Brain microvascular endothelial cell (primary cell): ENCODE measurements at regions not wholly inside any gene's neighbourhood (a gene's known extent, or its start where the extent isn't known, plus 50 kb on each side); places are given as distances from the start of the nearest gene placed in this dataset.

ENCODE experiments used
- DNase-seq: peaks from one replicate; pipeline ENCODE4 v3.0.0-alpha.2; 2020
- H3K27ac ChIP-seq: fragments of 250-450 bp; sonication (Bioruptor Pico); 2 replicates; pipeline ENCODE4 v1.5.1; 2020; ENCODE audit warnings: mild to moderate bottlenecking, moderate library complexity
- H3K27me3 ChIP-seq: fragments of 250-450 bp; sonication (Bioruptor Pico); replicated peaks from 2 replicates; pipeline ENCODE4 v1.5.1; 2020; ENCODE audit warnings: mild to moderate bottlenecking
- H3K36me3 ChIP-seq: fragments of 250-450 bp; sonication (Bioruptor Pico); replicated peaks from 2 replicates; pipeline ENCODE4 v1.5.1; 2020; ENCODE audit warnings: mild to moderate bottlenecking
- H3K4me3 ChIP-seq: 2 replicates; pipeline ENCODE4 v1.5.1; 2011; ENCODE audit warnings: low read depth, mild to moderate bottlenecking, control low read depth, low read length, moderate library complexity
- in situ Hi-C: cut with HindIII; loops from 2 replicates; pipeline ENCODE4 v1.10.0; 2017; ENCODE audit warnings: low sequenced_read_pairs, low pct_ligation_motif_present
- TF ChIP-seq, protein P1 (sequence below): IDR thresholded peaks from 2 replicates; pipeline ENCODE4 v1.5.1; 2011; ENCODE audit warnings: low read depth, mild to moderate bottlenecking, moderate library complexity, low read length, control low read depth, inconsistent platforms; ENCODE audit errors: missing control alignments

DNA sequence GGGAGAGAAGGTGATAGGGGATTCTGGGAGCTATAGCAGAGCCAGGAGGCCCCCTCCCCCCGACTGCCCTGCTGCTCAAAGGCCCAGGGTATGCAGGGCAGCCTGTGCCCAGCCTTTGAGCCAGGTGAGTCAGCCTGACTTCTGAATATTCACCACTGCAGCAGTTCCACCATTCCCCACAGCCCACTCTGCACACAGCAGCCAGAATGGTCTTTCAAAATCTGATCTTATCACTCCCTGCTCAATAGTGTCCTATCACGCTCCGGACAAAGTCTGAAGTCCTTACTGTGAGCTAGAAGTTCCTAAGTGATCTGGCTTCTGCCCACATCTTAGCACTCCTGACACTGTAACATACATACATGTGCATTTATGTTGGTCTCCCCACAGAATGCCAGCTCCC lies 111.7 kb downstream of the BUD13 start:
- Histone ChIP-seq H3K36me3 (no peaks in the 10 kb centered on the region), H3K27ac (no peak overlapping the region), H3K4me3 (no peak overlapping the region), H3K27me3 (no peaks in the 10 kb centered on the region)
- DNase-seq: no peak
- in situ Hi-C loops: no loop called here
- TF ChIP-seq, protein P1, sequence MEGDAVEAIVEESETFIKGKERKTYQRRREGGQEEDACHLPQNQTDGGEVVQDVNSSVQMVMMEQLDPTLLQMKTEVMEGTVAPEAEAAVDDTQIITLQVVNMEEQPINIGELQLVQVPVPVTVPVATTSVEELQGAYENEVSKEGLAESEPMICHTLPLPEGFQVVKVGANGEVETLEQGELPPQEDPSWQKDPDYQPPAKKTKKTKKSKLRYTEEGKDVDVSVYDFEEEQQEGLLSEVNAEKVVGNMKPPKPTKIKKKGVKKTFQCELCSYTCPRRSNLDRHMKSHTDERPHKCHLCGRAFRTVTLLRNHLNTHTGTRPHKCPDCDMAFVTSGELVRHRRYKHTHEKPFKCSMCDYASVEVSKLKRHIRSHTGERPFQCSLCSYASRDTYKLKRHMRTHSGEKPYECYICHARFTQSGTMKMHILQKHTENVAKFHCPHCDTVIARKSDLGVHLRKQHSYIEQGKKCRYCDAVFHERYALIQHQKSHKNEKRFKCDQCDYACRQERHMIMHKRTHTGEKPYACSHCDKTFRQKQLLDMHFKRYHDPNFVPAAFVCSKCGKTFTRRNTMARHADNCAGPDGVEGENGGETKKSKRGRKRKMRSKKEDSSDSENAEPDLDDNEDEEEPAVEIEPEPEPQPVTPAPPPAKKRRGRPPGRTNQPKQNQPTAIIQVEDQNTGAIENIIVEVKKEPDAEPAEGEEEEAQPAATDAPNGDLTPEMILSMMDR: no peak

GRCh38 chr11:116660011-116660410 lies 112.8 kb downstream of the BUD13 start:
- no peaks in the 10 kb centered on the region for H3K36me3 ChIP-seq
- TF ChIP-seq, protein P1: no peak
- in situ Hi-C loops: no loop called here
- DNase-seq: no peak
- no peaks in the 10 kb centered on the region for H3K27me3 ChIP-seq
- H3K4me3 ChIP-seq: no peak overlapping the region
- no peak overlapping the region for H3K27ac ChIP-seq

- in situ Hi-C loops: no loop called here
Measured at GRCh38 chr11:116658876-116659535, 113.8 kb downstream of the BUD13 start.

DNA sequence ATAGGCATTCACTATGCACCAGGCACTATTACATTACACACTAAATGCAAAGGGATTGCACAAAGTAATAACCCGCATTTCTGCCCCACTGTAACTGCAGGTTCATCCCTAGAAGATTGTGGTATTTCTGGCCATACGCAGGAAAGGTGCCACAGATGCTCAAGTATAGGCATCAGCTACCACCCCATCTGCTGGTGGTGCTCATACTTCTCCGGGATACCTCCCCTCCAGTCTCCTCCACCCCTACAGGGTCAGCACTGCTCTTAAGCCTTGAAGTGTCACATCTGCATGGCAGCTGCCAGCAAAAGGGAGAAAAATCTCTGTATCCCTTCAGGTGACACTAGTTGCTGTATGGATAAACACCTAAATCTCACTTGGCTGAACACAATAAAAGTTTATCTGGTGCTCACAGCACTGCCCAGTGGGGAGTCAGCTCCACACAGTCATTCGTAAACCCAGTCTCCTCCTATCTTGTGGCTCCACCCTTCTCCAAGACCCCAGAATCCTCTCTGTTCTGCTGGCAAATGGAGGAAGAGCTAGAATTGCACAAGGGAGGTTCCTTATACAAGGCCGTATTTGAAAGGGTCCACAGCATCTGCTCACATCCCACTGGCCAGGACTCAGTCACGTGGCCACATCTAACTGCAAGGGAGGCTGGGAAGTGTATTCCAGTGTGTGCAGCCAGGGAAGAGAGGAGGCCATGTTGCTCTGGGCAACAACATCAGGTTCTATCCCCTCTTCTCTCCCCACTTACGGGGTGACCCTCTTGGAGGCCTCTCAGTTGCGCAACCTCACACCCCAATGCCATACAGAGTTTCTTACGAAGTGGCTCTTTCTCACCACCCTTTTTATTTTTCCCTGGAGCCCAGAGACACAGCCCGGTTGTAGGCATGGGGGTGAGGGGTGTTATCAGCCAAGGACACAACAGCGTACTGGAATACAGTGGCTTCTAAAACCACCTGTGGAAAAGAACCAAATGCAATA lies 114.7 kb downstream of the BUD13 start:
- in situ Hi-C loops: no loop called here
- H3K4me3 ChIP-seq: no peak overlapping the region
- no peak for DNase-seq
- no peaks in the 10 kb centered on the region for H3K36me3 ChIP-seq
- no peaks in the 10 kb centered on the region for H3K27me3 ChIP-seq
- TF ChIP-seq, protein P1: no peak
- no peak overlapping the region for H3K27ac ChIP-seq

More at GRCh38 chr11:116658876-116659535, 113.8 kb downstream of the BUD13 start:
- no peak for DNase-seq
- TF ChIP-seq, protein P1: no peak
- Histone ChIP-seq H3K27ac (no peak overlapping the region), H3K27me3 (no peaks in the 10 kb centered on the region), H3K36me3 (no peaks in the 10 kb centered on the region), H3K4me3 (no peak overlapping the region)

DNA sequence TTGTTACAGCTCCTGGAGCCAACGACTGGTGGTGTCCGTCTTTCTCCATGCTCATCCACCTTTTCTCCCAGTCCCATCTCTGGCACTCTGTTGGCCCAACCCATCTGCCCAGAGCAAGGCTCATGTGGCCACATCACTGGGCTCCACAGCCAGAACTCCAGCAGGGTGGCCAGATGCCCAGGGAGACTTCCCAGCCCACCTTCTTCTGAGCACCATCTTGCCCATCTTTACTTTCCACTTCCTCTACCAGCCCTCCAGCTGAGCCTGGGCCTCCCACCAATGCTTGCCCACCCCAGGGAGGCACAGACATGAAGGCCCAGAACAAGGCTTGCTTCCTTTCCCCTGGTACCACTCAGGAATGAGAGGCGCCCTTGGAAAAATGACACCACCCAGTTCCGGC lies 116.8 kb downstream of the BUD13 start:
- in situ Hi-C loops: no loop called here
- DNase-seq: no peak
- no peak overlapping the region for H3K4me3 ChIP-seq
- TF ChIP-seq, protein P1: no peak
- no peak overlapping the region for H3K27ac ChIP-seq
- H3K36me3 ChIP-seq: no peaks in the 10 kb centered on the region
- no peaks in the 10 kb centered on the region for H3K27me3 ChIP-seq
